ENCODE measurements at regions not wholly inside any gene's neighbourhood (a gene's known extent, or its start where the extent isn't known, plus 50 kb on each side); places are given as distances from the start of the nearest gene placed in this dataset.

GRCh38 chr9:16196206-16196605 lies 643.4 kb downstream of the CCDC171 start:
- Histone ChIP-seq H2AFZ (no peak overlapping the region), H3K27ac (peak overlapping the region; percentile 83), H3K27me3 (no peaks in the 10 kb centered on the region), H3K9me2 (replicated peaks; ENCODE audit: insufficient read depth) (no peaks in the 10 kb centered on the region), H4K20me1 (ENCODE audit: insufficient read depth, poor library complexity, severe bottlenecking) (no peaks in the 10 kb centered on the region), H3K9me3 (ENCODE audit: low read depth) (no peaks in the 10 kb centered on the region), H3K36me3 (replicated peaks; ENCODE audit: insufficient read depth, low read depth) (no peaks in the 10 kb centered on the region), H3K4me1 (ENCODE audit: insufficient read depth) (peaks cover 25% of the 10 kb centered on the region), H3K79me2 (no peaks in the 10 kb centered on the region), H3K4me2 (no peak overlapping the region), H3K4me3 (no peak overlapping the region)
- DNase-seq (ENCODE audit: low spot score): no peak
- TF ChIP-seq EZH2 (IDR thresholded peaks at IDR 0.05; ENCODE audit: borderline replicate concordance) (no peak), CTCF (IDR thresholded peaks at IDR 0.05; ENCODE audit: poor library complexity) (no peak), EZH2phosphoT487 (IDR thresholded peaks at IDR 0.05; ENCODE audit: low read depth, severe bottlenecking, unreplicated experiment) (no peak)
- WGBS (ENCODE audit: low lambda C conversion rate, missing lambda C conversion rate): 96% methylated on average over 1 of the region's 1 CpG

- WGBS (ENCODE audit: low lambda C conversion rate, missing lambda C conversion rate): 60% methylated on average over 20 of the region's 20 CpGs
- Histone ChIP-seq H3K27ac (peak overlapping the region; percentile 83), H3K4me3 (no peak overlapping the region), H3K36me3 (replicated peaks; ENCODE audit: insufficient read depth, low read depth) (no peaks in the 10 kb centered on the region), H3K9me2 (replicated peaks; ENCODE audit: insufficient read depth) (no peaks in the 10 kb centered on the region), H3K27me3 (no peaks in the 10 kb centered on the region), H3K9me3 (ENCODE audit: low read depth) (no peaks in the 10 kb centered on the region), H3K4me1 (ENCODE audit: insufficient read depth) (peaks cover 13% of the 10 kb centered on the region), H2AFZ (no peak overlapping the region), H4K20me1 (ENCODE audit: insufficient read depth, poor library complexity, severe bottlenecking) (no peaks in the 10 kb centered on the region), H3K4me2 (peak overlapping the region; percentile 59), H3K79me2 (no peaks in the 10 kb centered on the region)
- TF ChIP-seq EZH2 (IDR thresholded peaks at IDR 0.05; ENCODE audit: borderline replicate concordance) (no peak), CTCF (IDR thresholded peaks at IDR 0.05; ENCODE audit: poor library complexity) (no peak), EZH2phosphoT487 (IDR thresholded peaks at IDR 0.05; ENCODE audit: low read depth, severe bottlenecking, unreplicated experiment) (no peak)
- DNase-seq (ENCODE audit: low spot score): peak; percentile 34
These were observed 644.9 kb downstream of the CCDC171 start for GRCh38 chr9:16197578-16198370.

- Histone ChIP-seq H3K4me3 (no peak overlapping the region), H3K4me2 (no peak overlapping the region), H3K79me2 (no peaks in the 10 kb centered on the region), H3K9me2 (replicated peaks; ENCODE audit: insufficient read depth) (no peaks in the 10 kb centered on the region), H2AFZ (no peak overlapping the region), H3K4me1 (ENCODE audit: insufficient read depth) (peaks cover 18% of the 10 kb centered on the region), H3K36me3 (replicated peaks; ENCODE audit: insufficient read depth, low read depth) (no peaks in the 10 kb centered on the region), H3K27me3 (no peaks in the 10 kb centered on the region), H3K9me3 (ENCODE audit: low read depth) (no peaks in the 10 kb centered on the region), H3K27ac (no peak overlapping the region), H4K20me1 (ENCODE audit: insufficient read depth, poor library complexity, severe bottlenecking) (no peaks in the 10 kb centered on the region)
- no peak for DNase-seq (ENCODE audit: low spot score)
- 69% methylated on average over 6 of the region's 6 CpGs for WGBS (ENCODE audit: low lambda C conversion rate, missing lambda C conversion rate)
- TF ChIP-seq EZH2phosphoT487 (IDR thresholded peaks at IDR 0.05; ENCODE audit: low read depth, severe bottlenecking, unreplicated experiment) (no peak), CTCF (IDR thresholded peaks at IDR 0.05; ENCODE audit: poor library complexity) (no peak), EZH2 (IDR thresholded peaks at IDR 0.05; ENCODE audit: borderline replicate concordance) (no peak)
These were observed 646.2 kb downstream of the CCDC171 start for GRCh38 chr9:16198996-16199395.
